ENCODE measurements at regions not wholly inside any gene's neighbourhood (a gene's known extent, or its start where the extent isn't known, plus 50 kb on each side); places are given as distances from the start of the nearest gene placed in this dataset.

- intact Hi-C loops (cut with DNase I): no loop called here
- no peak for ATAC-seq
Measured at GRCh38 chr4:104735174-104735573, 240.5 kb upstream of the CXXC4 start.

GRCh38 chr4:104740161-104740560, 245.5 kb upstream of the CXXC4 start:
- intact Hi-C loops (cut with DNase I): no loop called here
- H3K4me3 ChIP-seq: no peak overlapping the region
- TF ChIP-seq CTCF (IDR thresholded peaks at IDR 0.05): no peak
- ATAC-seq (no peak), DNase-seq (no peak)
- no peaks in the 10 kb centered on the region for H3K36me3 ChIP-seq (ENCODE audit: insufficient read depth in 1 of 2, low read depth in 1 of 2)
- H3K27me3 ChIP-seq (ENCODE audit: insufficient read depth in 3 of 3, low read length in 2 of 3): no peaks in the 10 kb centered on the region
- no peaks in the 10 kb centered on the region for H3K4me1 ChIP-seq
- no peaks in the 10 kb centered on the region for H3K9me3 ChIP-seq
- H3K27ac ChIP-seq: no peak overlapping the region
- 89 to 92% (median 90%) methylated on average over 3 of the region's 3 CpGs for WGBS, 3 donors

More at GRCh38 chr4:104735174-104735573, 240.5 kb upstream of the CXXC4 start:
- no peak overlapping the region for H3K4me3 ChIP-seq
- no peak overlapping the region for H3K27ac ChIP-seq
- no peaks in the 10 kb centered on the region for H3K27me3 ChIP-seq (ENCODE audit: insufficient read depth in 3 of 3, low read length in 2 of 3)
- H3K9me3 ChIP-seq: no peaks in the 10 kb centered on the region
- TF ChIP-seq CTCF (IDR thresholded peaks at IDR 0.05): no peak
- WGBS, 3 donors: 49 to 56% (median 52%) methylated on average over 2 of the region's 2 CpGs
- no peaks in the 10 kb centered on the region for H3K4me1 ChIP-seq
- DNase-seq: no peak
- no peaks in the 10 kb centered on the region for H3K36me3 ChIP-seq (ENCODE audit: insufficient read depth in 1 of 2, low read depth in 1 of 2)

- ATAC-seq (no peak), DNase-seq (no peak)
- no peaks in the 10 kb centered on the region for H3K36me3 ChIP-seq (ENCODE audit: insufficient read depth in 1 of 2, low read depth in 1 of 2)
- H3K27ac ChIP-seq: no peak overlapping the region
- no peak overlapping the region for H3K4me3 ChIP-seq
- intact Hi-C loops (cut with DNase I): no loop called here
- no peak for TF ChIP-seq CTCF (IDR thresholded peaks at IDR 0.05)
- H3K9me3 ChIP-seq: no peaks in the 10 kb centered on the region
- WGBS, 3 donors: 76 to 81% (median 78%) methylated on average over 6 of the region's 6 CpGs
- no peaks in the 10 kb centered on the region for H3K27me3 ChIP-seq (ENCODE audit: insufficient read depth in 3 of 3, low read length in 2 of 3)
- H3K4me1 ChIP-seq: no peaks in the 10 kb centered on the region
Measured at GRCh38 chr4:104743215-104743653, 248.5 kb upstream of the CXXC4 start.

- ATAC-seq (no peak), DNase-seq (no peak)
- Histone ChIP-seq H3K27ac (no peak overlapping the region), H3K4me3 (no peak overlapping the region), H3K9me3 (no peaks in the 10 kb centered on the region), H3K36me3 (ENCODE audit: insufficient read depth in 1 of 2, low read depth in 1 of 2) (no peaks in the 10 kb centered on the region), H3K27me3 (ENCODE audit: insufficient read depth in 3 of 3, low read length in 2 of 3) (no peaks in the 10 kb centered on the region), H3K4me1 (peaks cover 7% of the 10 kb centered on the region)
- intact Hi-C loops (cut with DNase I): no loop called here
- 55 to 64% (median 57%) methylated on average over 1 of the region's 1 CpG for WGBS, 3 donors
- TF ChIP-seq CTCF (IDR thresholded peaks at IDR 0.05): no peak
Measured at GRCh38 chr4:104747635-104748034, 252.9 kb upstream of the CXXC4 start.

- no peak for TF ChIP-seq CTCF (IDR thresholded peaks at IDR 0.05)
- H3K9me3 ChIP-seq: no peaks in the 10 kb centered on the region
- 75 to 81% (median 76%) methylated on average over 3 of the region's 3 CpGs for WGBS, 3 donors
- no peaks in the 10 kb centered on the region for H3K36me3 ChIP-seq (ENCODE audit: insufficient read depth in 1 of 2, low read depth in 1 of 2)
- H3K27ac ChIP-seq: no peak overlapping the region
- no peak overlapping the region for H3K4me3 ChIP-seq
- H3K27me3 ChIP-seq (ENCODE audit: insufficient read depth in 3 of 3, low read length in 2 of 3): no peaks in the 10 kb centered on the region
- intact Hi-C loops (cut with DNase I): no loop called here
- ATAC-seq (no peak), DNase-seq (no peak)
- peaks cover 8% of the 10 kb centered on the region for H3K4me1 ChIP-seq
Measured at GRCh38 chr4:104749062-104749461, 254.4 kb upstream of the CXXC4 start.

All from psoas muscle (tissue), 7 donors.